ENCODE measurements at regions not wholly inside any gene's neighbourhood (a gene's known extent, or its start where the extent isn't known, plus 50 kb on each side); places are given as distances from the start of the nearest gene placed in this dataset.
"Not testable (repeated sequence)": the region's sequence is repeated elsewhere in the genome, so short reads cannot be mapped to it uniquely, and the experiment has no call there.

GRCh38 chrX:77127571-77127970, 319.6 kb upstream of the FGF16 start:
- H3K4me3 ChIP-seq (ENCODE audit: low read length); H2AFZ ChIP-seq (ENCODE audit: low read depth, low read length); H3K9me2 ChIP-seq (ENCODE audit: insufficient read depth, low read length); H3K36me3 ChIP-seq (ENCODE audit: insufficient read depth, low read length); H3K4me2 ChIP-seq (ENCODE audit: low read length); H3K9ac ChIP-seq (ENCODE audit: low read length); H3K79me2 ChIP-seq (replicated peaks; ENCODE audit: insufficient read depth, low read length); H3K27ac ChIP-seq (ENCODE audit: low read length); H4K20me1 ChIP-seq (ENCODE audit: insufficient read depth); H3F3A ChIP-seq (ENCODE audit: insufficient read depth, low read length, poor library complexity, severe bottlenecking); H3K27me3 ChIP-seq (ENCODE audit: insufficient read depth, low read depth, low read length); H3K9me3 ChIP-seq (ENCODE audit: low read length): not testable (repeated sequence)

DNA sequence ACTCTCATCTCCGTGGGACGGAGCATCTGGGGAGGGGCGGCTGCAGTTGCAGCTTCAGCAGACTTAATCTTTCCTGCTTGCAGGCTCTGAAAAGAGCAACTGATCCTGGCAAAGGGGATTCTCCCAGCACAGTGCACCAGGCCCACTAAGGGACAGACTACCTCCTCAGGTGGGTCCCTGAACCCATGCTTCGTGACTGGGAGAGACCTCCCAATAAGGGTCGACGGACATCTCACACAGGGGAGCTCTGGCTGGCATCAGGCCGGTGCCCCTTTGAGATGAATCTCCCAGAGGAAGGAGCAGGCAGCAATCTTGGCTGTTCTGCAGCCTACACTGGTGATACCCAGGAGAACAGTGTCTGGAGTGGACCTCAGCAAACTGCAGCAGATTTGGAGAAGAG, 303.3 kb upstream of the FGF16 start:
- Histone ChIP-seq H3K4me3 (ENCODE audit: low read length) (no peak overlapping the region), H2AFZ (ENCODE audit: low read depth, low read length) (no peak overlapping the region)

More for the DNA sequence above, 303.3 kb upstream of the FGF16 start:
- Histone ChIP-seq H3K27ac (ENCODE audit: low read length) (no peak overlapping the region), H3F3A (ENCODE audit: insufficient read depth, low read length, poor library complexity, severe bottlenecking) (no peaks in the 10 kb centered on the region), H3K27me3 (ENCODE audit: insufficient read depth, low read depth, low read length) (no peaks in the 10 kb centered on the region), H3K79me2 (replicated peaks; ENCODE audit: insufficient read depth, low read length) (no peaks in the 10 kb centered on the region), H3K4me2 (ENCODE audit: low read length) (no peak overlapping the region), H3K9me3 (ENCODE audit: low read length) (no peaks in the 10 kb centered on the region), H3K9ac (ENCODE audit: low read length) (no peak overlapping the region), H3K36me3 (ENCODE audit: insufficient read depth, low read length) (no peaks in the 10 kb centered on the region), H4K20me1 (ENCODE audit: insufficient read depth) (no peaks in the 10 kb centered on the region), H3K9me2 (ENCODE audit: insufficient read depth, low read length) (no peaks in the 10 kb centered on the region)
- TF ChIP-seq CTCF (IDR thresholded peaks at IDR 0.05; ENCODE audit: poor library complexity, severe bottlenecking) (no peak), EZH2 (IDR thresholded peaks at IDR 0.05; ENCODE audit: borderline replicate concordance, insufficient read depth, low read length, poor library complexity, severe bottlenecking) (no peak), MXI1 (conservative IDR thresholded peaks at IDR 0.05; ENCODE audit: poor library complexity, severe bottlenecking) (no peak), POLR2AphosphoS5 (IDR thresholded peaks at IDR 0.05) (no peak), RAD21 (conservative IDR thresholded peaks at IDR 0.05) (no peak), EP300 (conservative IDR thresholded peaks at IDR 0.05; ENCODE audit: poor library complexity, severe bottlenecking) (no peak), SMC3 (conservative IDR thresholded peaks at IDR 0.05; ENCODE audit: poor library complexity) (no peak), REST (IDR thresholded peaks at IDR 0.05; ENCODE audit: borderline replicate concordance) (no peak), TAF1 (IDR thresholded peaks at IDR 0.05; ENCODE audit: low read depth) (no peak)

All from neural cell (in vitro differentiated cells).